HG03045 (cell line): ENCODE measurements at regions not wholly inside any gene's neighbourhood (a gene's known extent, or its start where the extent isn't known, plus 50 kb on each side); places are given as distances from the start of the nearest gene placed in this dataset.

Source experiments
- ATAC-seq: cut with Tn5 transposase; IDR thresholded peaks from one replicate; pipeline ENCODE4 v1.9.1; 2021; ENCODE audit warnings: mild to moderate bottlenecking, moderate library complexity; ENCODE audit not compliant: unreplicated experiment

- ATAC-seq = no peak
These were observed 411.8 kb upstream of the DAB1 start for GRCh38 chr1:57835620-57836019.

DNA sequence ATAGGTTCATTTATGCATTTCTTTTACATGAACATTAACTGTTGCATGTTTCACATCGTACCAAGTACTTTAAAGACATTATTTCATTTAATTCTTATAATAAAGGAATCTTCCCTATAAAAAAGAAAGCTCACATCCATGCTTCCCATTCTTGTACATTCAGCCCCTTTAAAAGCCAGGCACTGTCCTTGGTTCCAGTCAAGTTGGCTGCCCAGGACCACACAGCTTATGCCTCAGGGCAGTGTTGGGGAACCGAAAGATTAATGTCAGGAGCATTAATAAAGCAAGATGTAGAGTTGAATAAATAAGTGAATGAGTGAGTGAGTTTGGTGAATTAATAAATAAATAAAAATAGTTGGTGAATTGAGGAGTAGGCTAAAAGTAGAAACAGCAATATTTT lies 409.4 kb upstream of the DAB1 start:
- no peak for ATAC-seq

- no peak for ATAC-seq
These were observed 408.8 kb upstream of the DAB1 start for GRCh38 chr1:57832612-57833011.

DNA sequence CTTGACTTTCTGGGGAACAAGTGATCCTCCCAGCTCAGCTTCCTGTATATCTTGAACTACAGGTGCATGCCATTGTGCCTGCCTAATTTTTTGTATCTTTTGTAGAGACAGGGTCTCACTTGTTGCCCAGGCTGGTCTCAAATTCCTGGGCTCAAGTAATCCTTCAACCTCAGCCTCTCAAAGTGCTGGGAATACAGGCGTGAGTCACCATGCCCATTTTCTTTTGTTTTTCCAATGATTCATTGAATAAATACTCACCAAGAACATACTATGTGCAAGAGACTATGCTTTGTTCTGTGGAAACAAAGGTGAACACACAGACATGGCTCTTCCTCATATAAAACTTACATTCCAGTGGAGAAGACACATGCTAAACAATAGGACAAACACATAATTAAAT lies 407.8 kb upstream of the DAB1 start:
- no peak for ATAC-seq

- ATAC-seq = no peak
These were observed 402.7 kb upstream of the DAB1 start for GRCh38 chr1:57826535-57826934.

DNA sequence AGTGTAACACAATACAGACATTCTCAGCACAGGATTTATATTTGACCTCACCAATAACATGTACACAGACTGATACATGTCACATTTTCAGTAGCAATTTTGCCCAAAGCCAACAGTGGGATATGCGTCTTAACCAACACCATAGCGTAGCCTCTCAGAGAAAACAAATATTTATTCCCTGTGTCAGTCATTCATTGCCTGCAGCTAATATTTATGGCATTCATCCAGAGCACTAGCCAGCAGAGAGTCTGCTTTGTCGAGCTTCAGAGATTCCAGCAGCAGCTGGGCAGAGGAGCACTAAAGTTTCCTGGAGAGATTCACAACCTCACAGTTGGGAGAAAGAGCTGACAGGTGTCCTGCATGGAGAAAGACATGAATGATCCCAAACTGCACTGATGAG lies 400.7 kb upstream of the DAB1 start:
- ATAC-seq = no peak

GRCh38 chr1:57820356-57821095 lies 396.7 kb upstream of the DAB1 start:
- no peak for ATAC-seq

DNA sequence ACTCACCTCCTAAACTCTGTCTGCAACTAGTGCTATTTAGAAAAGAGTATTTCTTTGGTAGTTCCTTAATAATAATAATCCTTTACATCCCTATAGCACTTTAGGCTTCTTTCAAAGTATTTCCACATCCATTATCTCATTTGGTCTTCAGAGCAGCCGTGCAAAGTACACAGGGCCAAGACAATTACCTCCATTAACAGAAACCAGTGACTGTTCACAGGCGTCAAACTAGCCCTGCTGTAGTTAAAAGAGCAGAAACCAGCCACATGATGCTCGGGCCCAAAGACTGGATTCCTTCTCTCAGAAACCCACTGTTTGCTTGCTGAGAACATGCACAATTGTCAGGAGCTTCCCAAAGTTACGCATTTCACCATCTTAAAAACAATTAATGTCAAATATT lies 396.0 kb upstream of the DAB1 start:
- no peak for ATAC-seq

GRCh38 chr1:57803586-57803985 lies 379.7 kb upstream of the DAB1 start:
- ATAC-seq = no peak

GRCh38 chr1:57800376-57800775 lies 376.5 kb upstream of the DAB1 start:
- no peak for ATAC-seq

DNA sequence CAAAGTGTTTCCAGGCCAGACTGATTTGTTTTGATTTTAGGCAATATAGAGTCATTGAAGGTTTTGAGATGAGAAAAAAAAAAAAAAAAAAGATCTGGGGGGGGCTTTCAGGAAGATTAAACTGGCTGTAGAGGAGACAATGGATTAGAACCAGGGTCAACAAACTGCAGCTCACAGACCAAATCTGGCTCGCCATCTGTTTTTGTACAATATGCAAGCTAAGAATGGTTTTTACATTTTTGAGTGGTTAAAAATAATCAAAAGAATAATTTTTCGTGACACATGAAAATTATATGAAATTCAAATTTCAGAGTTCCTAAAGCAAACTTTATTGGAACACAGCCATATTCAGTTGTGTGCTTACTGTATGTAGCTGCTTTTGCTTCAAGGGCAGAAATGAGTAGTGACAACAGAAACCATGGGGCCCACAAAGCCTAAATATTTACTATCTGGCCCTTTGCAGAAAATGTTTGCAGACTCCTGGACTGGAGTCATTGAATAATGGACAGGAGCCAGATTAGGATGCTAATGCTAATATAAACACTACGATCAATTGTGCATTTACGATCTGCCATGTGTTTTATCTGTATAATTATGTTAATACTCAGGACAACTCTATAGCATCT lies 375.7 kb upstream of the DAB1 start:
- no peak for ATAC-seq

DNA sequence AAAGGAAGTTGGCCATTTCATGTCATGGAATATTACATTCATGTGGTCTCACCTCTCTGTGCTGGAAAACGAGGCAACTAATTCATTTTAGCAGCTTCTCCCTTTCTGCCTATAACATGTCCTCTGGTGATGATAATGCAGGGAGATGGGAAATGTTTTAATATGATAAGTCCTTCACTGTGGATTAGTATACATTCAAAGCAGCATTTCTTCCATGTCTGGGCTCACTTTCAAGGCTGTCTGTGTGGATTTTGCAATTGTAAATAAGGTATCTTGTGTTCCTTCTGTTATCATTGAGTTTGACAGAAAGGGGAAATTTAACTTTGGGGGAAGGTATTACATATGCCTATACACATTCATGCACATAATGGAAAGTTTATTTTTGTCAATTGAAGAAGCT lies 374.7 kb upstream of the DAB1 start:
- ATAC-seq = no peak

GRCh38 chr1:57797084-57797483 lies 373.2 kb upstream of the DAB1 start:
- no peak for ATAC-seq

GRCh38 chr1:57796616-57797015 lies 372.8 kb upstream of the DAB1 start:
- ATAC-seq = no peak

DNA sequence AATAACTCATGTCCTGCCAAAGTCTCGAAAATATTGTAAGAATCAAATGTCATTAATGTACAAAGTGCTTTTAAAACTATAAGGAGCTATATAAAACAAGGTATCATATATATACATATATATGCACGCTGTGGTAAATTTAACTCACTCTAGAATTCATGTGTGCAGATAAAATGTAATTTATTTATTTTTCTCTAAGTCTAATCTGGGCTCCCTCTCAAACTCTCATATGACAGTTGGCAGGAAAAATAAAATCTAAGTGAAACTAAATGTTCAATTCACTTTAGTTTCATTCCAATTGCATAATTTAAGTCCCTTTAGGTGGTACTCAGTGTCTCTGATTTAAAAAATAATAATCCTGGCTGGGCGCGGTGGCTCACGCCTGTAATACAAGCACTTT lies 372.0 kb upstream of the DAB1 start:
- no peak for ATAC-seq

DNA sequence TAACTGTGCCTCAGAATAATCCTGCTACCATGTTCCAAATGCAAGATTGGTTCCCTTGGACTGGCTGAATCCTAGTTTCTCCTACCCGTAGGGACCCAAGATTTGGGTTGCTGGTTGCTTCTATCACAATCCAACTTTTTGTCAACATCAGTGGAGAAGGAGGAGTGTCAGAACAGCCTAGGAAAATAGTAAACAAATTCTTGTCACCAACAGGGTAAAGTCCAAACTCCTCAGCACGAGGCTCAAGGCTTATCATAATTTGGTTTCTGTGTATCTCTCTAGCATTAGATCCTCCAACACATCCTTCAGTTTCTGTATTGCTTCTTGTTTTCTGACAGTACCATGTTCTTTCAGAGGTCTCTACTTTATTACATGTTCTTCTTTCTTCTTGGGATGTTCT lies 370.2 kb upstream of the DAB1 start:
- ATAC-seq = no peak

DNA sequence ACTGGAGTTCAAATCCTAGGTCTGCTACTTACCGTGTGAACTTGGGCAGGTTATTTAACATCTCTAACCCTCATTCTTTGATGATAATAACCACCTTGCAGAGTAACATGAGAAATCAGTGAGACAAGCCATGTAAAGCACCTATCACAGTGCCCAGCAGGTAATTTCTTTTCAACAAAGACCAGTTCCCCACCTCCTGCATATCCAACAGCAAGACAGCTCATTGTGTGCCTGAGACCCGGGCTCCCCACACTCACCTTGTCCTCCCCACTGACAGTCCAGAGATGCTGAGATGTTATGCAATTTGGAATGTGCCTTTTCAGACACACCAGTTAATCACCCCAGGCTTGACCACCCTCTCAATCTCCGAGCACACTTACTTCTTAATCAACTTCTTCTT lies 367.6 kb upstream of the DAB1 start:
- ATAC-seq = no peak

DNA sequence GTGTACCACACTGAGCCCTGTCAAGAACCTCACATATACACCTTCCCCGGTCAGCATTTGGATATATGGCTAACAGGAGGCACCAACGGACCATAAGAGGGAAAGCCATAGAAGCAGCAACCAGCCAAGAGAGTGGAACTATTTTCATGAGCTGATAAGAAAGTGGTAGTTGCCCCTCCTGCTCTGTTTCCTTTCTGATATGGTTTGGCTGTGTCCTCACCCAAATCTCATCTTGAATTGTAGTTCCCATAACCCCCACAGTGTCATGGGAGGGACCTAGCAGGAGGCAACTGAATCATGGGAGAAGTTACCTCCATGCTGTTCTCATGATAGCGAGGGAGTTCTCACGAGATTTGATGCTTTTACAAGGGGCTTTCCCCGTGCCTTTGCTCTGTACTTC lies 366.1 kb upstream of the DAB1 start:
- ATAC-seq = no peak

- ATAC-seq = no peak
These were observed 364.5 kb upstream of the DAB1 start for GRCh38 chr1:57788313-57788712.

DNA sequence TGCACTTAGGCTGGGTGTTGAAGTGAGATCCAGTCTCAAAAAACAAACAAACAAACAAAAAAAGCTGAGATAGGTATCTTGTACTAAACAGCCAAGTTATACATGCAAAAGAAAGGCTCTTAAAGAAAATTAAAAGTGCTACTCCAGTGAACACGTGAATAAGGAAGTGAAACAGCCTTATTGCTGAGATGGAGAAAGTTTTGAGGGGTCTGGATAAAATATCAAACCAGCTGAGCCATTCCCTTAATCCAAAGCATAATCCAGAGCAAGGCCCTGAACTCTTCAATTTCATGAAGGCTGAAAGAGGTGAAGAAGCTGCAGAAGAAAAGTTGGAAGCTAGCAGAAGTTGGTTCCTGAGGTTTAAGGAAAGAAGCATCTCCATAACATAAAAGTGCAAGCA lies 360.5 kb upstream of the DAB1 start:
- no peak for ATAC-seq

DNA sequence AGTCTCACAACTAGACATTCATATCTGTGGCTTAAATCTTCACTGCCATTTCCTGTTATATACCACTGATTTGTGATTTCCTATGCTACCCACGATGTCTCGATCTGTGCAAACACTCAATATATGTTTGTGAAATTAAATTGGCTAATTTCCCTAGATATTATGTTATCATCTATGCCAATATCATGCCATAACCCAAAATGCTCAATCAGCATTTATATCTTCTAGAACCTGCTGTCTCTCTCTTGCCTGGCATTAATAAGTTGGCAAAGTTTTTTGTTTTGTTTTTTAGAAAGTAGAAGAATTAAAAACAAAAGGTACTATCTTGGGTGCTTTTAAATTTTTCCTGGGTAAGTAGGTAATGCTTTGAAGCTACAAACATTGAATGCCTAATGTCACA lies 358.5 kb upstream of the DAB1 start:
- ATAC-seq = no peak

DNA sequence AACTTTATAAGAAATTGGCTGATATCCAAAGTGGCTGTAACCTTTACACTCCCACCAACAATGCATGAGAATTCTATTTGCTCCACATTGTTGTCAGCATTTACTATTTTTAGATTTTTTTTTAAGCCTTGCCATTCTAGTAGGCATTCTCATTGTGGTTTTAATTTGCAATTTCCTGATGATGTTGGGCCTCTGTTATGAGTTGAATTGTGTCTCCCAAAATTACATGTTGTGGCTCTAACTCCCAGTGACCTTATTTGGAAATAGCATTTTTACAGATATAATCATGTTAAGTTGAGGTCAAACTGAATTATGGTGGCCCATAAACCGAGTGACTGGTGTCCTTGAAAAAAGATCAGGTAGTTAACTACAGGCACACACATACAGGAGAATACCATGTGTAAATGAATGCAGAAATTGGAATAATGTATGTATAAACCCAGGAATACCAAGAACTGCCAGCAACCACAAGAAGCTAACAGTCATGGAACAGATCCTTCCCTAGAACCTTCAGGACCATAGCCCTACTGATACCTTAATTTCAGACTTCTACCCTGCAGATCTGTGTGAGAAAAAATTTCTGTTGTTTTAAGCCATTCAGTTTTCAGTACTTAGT lies 348.8 kb upstream of the DAB1 start:
- ATAC-seq = no peak

DNA sequence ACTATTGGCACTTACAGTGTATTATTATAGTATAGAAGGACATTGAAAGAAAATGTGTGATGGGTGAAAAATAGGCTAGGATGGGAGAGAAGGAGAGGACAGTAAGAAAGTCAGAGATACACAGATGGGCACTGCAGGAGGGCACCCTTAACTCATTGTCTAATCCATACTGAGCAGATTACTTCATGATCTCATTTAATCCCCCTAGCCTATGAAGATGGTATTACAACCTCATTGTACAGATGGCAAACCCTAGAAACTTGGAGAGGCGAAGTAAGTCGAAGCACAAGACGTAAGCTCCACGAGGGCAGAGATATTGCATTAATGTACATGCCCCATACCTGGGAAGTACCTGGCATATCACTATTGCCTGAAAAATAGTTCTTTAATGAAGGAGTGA lies 346.9 kb upstream of the DAB1 start:
- ATAC-seq = no peak
